Activated T-cell treated with anti-CD3 and anti-CD28 coated beads, Interleukin-2, amount 50 U/mL, for 1 hour (primary cell): ENCODE measurements at regions not wholly inside any gene's neighbourhood (a gene's known extent, or its start where the extent isn't known, plus 50 kb on each side); places are given as distances from the start of the nearest gene placed in this dataset.

ENCODE experiments used
- DNase-seq: peaks from one replicate; pipeline ENCODE4 v3.0.0-alpha.2; 2020

- DNase-seq, result no peak
Observed at GRCh38 chr4:108324450-108324849, 155.7 kb upstream of the LEF1 start.

GRCh38 chr4:108322497-108322896 is 153.8 kb upstream of the LEF1 start:
- no peak for DNase-seq

GRCh38 chr4:108320061-108320460 is 151.3 kb upstream of the LEF1 start:
- DNase-seq, result no peak

GRCh38 chr4:108317377-108317776 is 148.6 kb upstream of the LEF1 start:
- DNase-seq, result no peak

GRCh38 chr4:108315694-108316093 is 147.0 kb upstream of the LEF1 start:
- DNase-seq, result no peak

GRCh38 chr4:108314900-108315589 is 146.3 kb upstream of the LEF1 start:
- DNase-seq, result no peak

GRCh38 chr4:108313546-108314339 is 145.0 kb upstream of the LEF1 start:
- DNase-seq, result no peak

GRCh38 chr4:108311313-108311712 is 142.6 kb upstream of the LEF1 start:
- no peak for DNase-seq

GRCh38 chr4:108303488-108304177 is 134.9 kb upstream of the LEF1 start:
- no peak for DNase-seq

- DNase-seq, result no peak
Observed at GRCh38 chr4:108301545-108302251, 133.0 kb upstream of the LEF1 start.

- DNase-seq, result no peak
Observed at GRCh38 chr4:108297605-108298004, 128.9 kb upstream of the LEF1 start.

- DNase-seq, result no peak
Observed at GRCh38 chr4:108292229-108292628, 123.5 kb upstream of the LEF1 start.

- DNase-seq, result no peak
Observed at GRCh38 chr4:108291137-108291536, 122.4 kb upstream of the LEF1 start.

- DNase-seq, result no peak
Observed at GRCh38 chr4:108287834-108288413, 119.2 kb upstream of the LEF1 start.

GRCh38 chr4:108280072-108280471 is 111.3 kb upstream of the LEF1 start:
- no peak for DNase-seq

- DNase-seq, result no peak
Observed at GRCh38 chr4:108276690-108277089, 108.0 kb upstream of the LEF1 start.

- DNase-seq, result no peak
Observed at GRCh38 chr4:108272986-108273385, 104.3 kb upstream of the LEF1 start.

GRCh38 chr4:108272561-108272960 is 103.8 kb upstream of the LEF1 start:
- no peak for DNase-seq

GRCh38 chr4:108272046-108272445 is 103.3 kb upstream of the LEF1 start:
- no peak for DNase-seq

GRCh38 chr4:108270466-108271450 is 102.0 kb upstream of the LEF1 start:
- no peak for DNase-seq

GRCh38 chr4:108264693-108265092 is 96.0 kb upstream of the LEF1 start:
- no peak for DNase-seq

- DNase-seq, result no peak
Observed at GRCh38 chr4:108263057-108263456, 94.3 kb upstream of the LEF1 start.
